ENCODE measurements at regions not wholly inside any gene's neighbourhood (a gene's known extent, or its start where the extent isn't known, plus 50 kb on each side); places are given as distances from the start of the nearest gene placed in this dataset.

DNA sequence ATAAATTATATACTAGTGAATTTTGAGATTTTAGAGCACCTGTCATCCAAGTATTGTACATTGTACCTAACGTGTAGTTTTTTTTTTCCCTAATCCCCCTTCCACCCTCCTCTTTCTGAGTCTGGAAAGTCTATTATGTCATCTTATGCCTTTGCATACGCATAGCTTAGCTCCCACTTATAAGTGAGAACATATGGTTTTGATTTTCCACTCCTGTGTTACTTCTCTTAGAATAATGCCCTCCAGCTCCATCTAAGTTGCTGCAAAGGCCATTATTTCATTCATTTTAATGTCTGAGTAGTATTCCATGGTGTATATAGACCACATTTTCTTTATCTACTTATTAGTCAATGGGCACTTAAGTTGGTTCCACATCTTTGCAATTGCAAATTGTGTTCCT is 177.0 kb upstream of the C16orf82 start:
- DNase-seq (ENCODE audit: low spot score), result no peak

DNA sequence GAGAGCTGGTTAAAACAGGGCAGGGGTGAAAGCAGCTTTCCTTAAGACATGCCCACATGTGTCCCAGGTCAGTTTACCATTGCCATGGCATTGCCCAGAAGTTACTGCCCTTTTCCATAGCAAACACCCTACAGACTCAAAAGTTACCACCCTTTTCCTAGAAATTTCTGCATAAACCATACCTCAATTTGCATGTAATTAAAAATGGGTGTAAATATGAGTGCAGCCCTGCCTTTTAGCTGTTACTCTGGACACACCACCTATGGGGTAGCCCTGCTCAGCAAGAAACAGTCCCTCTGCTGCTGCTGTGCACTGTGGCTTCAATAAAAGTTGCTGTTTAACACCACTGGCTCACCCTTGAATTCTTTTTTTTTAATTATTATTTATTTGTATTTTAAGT is 168.5 kb upstream of the C16orf82 start:
- DNase-seq (ENCODE audit: low spot score), result no peak

DNA sequence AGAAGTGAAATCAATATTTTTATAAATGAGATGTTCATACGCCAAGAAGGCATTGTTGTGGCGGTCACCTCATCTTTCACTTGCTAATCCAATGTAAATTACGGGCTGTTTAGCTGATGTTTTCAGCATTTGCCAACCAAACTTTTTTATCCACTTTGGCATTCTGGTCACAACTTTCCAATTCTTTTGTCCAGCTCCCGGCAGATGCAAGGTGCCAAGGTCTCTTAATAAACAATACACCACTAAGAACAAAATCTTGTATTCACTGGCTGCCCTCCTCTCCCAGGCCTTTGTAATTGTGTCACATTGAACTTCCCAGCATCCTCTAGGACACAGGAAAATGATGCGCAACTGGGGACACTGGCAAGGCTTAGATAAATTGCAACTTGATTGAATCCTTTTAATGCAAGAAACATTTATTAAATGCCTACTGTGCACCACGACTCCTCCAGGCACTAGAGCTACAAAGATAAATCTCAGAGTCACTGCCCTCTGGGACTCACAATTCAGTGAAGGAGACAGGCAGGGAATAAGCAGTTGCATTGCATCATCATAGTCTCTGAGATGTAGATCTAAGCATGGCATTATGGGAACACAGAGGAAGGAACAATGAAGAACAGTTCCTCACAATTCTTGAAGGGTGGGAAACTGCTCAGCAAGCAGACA is 165.4 kb upstream of the C16orf82 start:
- DNase-seq (ENCODE audit: low spot score), result no peak

DNA sequence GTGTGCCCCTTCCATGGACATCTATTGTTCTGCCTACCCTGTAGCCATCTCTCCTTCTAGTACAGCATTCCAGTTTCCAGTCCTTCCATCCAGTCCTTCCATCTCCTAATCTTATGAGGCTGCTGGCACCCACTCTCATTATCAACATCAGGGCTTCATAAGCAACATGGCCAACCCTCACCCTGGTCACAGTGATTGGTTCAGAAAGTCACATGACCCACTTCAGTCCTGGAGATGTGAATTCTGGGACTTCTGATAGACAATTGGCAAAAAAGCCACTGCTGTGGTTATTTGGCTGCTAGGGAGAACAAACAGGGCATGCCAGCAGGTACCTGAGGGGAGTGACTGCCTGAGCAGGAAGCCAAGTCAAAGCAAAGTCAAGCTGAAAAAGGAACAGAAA is 164.7 kb upstream of the C16orf82 start:
- DNase-seq (ENCODE audit: low spot score), result no peak

DNA sequence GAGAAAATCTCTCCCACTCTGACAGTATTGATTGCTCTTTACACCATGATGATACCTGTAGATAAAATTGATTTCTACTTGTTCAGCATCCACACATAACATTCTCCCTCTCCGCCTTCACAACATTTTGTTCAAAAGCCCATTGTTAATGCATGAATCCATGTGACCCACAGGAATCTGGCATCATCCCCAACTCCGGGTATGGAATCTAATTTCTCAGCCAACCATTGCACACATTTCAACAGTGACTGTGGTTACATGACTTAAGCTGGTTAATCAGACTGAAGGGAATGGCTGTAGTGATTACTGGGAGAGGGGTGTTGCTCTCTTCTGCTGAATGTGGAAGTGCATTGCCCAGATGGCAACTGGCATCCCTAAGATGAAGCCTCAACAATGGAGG is 161.4 kb upstream of the C16orf82 start:
- no peak for DNase-seq (ENCODE audit: low spot score)

DNA sequence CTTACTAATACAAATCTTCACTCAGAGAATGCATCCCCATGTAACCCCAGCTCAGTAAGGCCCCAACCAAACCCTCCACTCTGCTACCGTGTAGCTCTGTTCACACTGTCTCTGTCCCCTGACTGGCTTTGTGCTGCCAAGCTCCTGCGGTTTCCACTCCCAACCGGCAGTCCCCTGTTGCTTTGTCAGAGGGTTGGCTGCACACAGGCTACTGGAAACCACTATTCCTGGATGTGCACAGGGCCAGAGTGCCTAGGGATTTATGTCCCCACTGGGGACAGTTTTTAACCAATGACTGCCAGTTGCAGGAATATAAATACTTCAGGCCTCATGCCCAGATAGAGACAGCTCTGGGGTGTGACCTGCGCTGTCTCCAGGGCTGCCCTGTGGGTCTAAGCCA is 157.1 kb upstream of the C16orf82 start:
- no peak for DNase-seq (ENCODE audit: low spot score)

DNA sequence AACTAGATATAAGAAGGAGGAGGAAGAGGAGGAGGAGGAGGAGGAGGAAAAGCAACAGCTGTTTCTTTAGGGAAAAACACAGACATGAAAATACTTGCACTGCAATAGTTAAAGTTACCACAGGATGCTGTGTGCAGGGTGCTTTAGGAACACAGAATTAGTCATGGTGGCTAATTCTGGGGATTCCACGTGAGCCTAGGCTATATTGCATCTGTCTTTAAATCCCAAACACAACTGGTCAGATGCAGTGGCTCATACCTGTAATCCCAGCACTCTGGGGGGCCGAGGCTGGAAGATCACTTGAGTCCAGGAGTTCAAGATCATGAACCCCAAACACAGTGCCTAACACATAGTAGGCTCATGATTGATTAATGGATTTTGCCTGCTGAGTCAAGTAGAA is 155.3 kb upstream of the C16orf82 start:
- DNase-seq (ENCODE audit: low spot score), result no peak

DNA sequence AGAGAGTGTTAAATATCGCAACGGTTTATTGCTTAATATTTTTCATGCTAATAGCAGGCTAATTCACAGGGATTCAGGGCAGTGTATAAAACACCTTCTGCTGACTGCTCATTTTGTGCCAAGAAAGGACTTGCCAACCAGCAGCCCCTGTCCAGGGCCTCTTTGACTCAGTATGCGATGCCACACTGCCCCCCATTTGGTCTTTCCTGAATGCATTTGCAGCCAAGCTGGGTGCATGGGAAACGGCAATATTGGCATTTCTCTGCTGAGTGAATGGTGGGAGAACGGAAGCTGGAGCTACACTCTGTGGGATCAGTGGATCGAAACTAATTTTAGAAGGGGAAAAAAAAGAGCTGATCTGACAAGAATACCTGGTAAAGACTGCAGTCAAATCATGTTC is 152.9 kb upstream of the C16orf82 start:
- no peak for DNase-seq (ENCODE audit: low spot score)

DNA sequence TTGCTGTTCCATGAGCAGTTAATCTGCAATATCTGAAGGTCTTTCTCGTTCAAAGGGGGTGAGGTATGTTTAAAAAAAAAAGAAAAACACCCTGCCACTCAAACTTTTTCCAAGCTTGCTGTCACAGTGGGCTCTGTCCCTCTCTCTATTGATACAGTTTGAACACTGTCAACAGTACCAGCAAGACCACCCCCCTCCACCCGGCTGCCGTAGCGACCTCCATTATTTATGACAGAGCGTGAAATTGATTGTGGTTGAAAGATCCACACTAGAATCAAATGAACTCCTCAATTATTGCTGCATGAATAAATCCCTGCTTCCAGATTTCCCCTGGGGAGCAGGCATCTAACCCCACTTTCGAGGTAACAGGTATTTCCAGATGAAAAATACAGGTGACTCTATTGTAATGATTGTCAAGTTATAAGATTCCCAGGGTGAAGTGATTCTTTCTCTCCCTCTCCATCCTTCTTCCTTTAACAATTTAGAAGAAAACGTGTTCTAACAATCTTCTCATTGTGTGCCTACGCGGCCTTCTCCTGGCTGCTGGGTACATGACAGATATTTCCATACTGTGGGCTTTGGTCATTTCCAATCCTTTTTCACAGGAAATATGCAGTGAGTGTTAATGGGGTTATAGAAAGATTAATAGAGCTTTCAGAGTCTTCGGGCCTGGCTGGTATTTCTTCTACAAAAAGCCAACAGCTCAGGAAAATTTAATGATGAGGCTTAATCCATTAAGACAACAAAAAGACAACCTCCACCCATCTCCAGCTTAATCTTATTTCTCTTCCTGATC is 135.7 kb upstream of the C16orf82 start:
- no peak for DNase-seq (ENCODE audit: low spot score)

DNA sequence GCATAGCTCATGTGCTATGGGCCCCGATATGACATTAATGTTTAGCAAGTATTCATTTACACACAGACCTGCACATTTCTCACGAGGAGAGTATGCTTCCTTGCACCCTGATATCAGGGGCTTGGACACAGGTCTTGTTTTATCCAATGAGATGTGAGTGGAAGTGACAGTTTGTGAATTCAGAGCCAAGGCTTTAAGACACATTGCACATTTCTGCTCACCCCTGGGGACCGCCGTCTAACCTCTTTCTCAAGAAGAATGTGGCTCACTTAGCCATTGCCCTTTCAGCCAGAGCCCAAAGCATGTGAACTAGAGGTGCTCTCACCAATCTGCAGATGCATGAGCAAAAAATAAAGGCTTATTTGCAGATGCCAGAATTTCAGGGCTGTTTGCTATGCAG is 116.1 kb upstream of the C16orf82 start:
- no peak for DNase-seq (ENCODE audit: low spot score)

DNA sequence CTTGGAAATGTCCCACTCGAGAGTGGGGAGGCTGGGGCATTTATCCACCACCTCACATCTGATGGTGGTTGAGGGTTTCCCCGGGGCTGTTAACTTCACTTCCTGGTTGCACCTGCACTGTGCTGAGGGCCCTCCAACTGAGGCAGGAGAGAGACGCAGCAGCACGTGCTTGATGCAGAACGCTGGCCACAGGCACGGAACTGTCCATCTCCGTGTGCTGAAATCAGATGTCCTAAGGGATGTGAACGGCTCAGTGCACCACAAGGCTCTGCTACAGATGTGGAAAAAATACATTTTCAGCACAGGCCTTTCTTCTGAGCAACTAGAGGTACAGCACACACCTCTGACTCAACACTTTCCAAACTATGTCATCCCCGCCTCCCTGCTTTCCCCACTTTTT is 114.8 kb upstream of the C16orf82 start:
- no peak for DNase-seq (ENCODE audit: low spot score)

DNA sequence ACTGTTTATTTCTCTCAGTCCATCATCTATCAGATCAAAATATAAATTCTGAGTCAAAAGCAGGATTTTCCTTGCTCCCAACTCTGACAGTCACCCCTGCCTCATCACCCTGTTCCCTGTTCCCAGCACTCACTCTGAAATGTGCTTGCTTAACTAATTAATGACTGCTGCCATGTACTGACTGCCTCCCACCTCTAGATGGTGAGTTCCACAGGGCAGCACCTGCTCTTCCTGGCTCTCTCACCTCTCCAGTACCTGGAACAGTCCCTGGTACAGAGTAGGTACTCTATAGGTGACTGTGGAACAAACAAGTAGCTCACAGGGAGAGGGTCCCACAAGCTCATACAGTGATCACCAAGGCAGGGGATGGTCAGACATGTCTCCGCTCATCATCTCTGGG is 114.3 kb upstream of the C16orf82 start:
- no peak for DNase-seq (ENCODE audit: low spot score)

DNA sequence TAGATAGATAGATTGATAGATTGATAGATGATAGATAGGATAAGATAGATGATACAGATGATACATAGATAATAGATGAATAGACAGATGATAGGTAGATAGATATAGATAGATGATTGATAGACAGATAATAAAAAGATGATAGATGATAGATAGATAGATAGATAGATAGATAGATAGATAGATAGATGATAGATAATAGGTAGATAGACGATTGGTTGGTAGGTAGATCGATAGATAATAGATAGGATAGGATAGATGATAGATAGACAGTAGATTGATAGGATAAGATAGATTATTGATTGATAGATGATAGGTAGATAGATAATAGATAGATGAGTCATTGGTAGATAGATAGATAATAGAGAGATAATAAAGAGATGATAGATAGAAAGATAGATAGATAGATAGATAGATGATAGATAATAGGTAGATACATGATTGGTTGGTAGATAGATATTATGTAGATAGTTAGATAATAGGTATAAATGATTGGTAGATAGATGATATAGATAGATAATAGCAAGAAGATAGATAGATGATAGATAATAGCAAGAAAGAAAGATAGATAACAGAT is 109.4 kb upstream of the C16orf82 start:
- no peak for DNase-seq (ENCODE audit: low spot score)

DNA sequence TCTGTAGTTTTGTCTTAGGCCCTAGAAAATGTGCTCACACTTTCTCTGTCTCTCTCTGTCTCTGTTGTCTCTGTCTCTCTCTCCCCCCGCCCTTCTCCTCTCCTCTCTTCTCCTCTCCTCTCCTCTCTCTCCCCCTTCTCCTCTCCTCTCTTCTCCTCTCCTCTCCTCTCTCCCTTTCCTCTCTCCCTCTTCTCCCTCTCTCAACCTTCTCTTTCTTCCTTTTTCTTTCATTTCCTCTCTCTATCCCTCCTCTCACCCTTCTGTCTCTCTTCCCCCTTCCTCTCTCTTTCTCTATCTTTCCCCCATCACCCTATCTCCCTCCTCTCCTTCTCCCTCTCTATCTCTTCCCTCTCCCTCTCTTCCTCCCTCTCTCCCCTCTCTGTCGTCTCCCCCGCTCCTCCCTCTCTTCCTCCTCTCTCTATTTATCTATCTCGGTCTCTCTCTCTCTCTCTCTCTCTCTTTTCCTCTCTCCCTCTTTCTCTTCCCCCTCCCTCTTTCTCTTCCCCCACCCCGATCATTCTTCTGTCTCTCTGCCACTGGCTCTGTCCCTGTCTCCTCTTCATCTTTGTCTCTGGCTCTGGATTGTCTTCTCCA is 107.2 kb upstream of the C16orf82 start:
- no peak for DNase-seq (ENCODE audit: low spot score)

DNA sequence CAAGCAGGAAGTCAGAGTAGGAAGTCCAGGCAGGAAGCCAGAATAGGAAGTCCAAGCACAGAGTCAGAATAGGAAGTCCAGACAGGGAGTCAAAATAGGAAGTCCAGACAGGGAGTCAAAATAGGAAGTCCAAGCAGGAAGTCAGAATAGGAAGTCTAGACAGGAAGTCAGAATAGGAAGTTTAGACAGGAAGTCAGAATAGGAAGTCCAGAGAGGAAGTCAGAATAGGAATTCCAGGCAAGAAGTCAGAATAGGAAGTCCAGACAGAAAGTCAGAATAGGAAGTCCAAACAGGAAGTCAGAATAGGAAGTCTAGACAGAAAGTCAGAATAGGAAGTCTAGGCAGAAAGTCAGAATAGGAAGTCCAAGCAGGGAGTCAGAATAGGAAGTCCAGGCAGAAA is 105.3 kb upstream of the C16orf82 start:
- no peak for DNase-seq (ENCODE audit: low spot score)

DNA sequence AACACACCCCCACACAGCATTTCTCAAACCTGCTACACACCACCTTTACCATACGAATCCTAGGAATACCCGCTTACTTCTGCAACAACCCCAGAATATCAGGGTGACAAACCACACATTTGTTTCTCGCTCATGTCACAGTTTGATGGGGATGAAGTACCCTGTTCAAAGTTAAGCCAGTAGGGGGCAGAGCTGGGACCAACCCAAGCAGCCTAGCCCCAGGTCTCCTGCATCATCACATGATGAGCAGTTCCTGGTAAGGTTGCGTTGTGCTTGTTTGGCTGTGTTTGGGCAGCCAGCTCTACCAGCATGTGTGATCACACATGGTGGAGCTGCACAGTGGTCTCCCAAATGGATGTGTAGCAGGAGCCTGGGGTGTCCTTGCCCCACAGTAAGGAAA is 103.6 kb upstream of the C16orf82 start:
- no peak for DNase-seq (ENCODE audit: low spot score)

DNA sequence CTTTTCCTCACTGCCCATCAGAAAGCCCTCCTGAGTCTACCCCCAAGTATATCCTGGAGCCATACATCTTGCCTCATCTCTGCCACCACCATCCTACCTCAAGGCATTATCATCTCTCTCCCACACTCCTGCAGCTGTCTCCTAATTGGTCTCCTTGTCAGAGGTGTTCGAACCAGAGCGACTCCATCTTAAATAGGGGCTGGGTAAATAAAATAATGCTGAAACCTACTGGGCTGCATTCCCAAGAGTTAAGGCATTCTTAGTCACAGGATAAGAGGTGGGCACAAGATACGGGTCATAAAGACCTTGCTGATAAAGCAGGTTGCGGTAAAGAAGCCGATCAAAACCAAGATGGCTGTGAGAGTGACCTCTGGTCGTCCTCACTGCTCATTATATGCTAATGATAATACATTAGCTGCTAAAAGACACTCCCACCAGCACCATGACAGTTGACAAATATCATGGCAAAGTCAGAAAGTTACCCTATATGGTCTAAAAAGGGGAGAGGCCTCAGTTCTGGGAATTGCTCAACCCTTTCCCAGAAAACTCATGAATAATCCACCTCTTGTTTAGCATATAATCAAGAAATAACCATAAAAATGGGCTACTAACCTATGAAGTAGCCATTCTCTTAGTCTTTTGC is 97.0 kb upstream of the C16orf82 start:
- no peak for DNase-seq (ENCODE audit: low spot score)

DNA sequence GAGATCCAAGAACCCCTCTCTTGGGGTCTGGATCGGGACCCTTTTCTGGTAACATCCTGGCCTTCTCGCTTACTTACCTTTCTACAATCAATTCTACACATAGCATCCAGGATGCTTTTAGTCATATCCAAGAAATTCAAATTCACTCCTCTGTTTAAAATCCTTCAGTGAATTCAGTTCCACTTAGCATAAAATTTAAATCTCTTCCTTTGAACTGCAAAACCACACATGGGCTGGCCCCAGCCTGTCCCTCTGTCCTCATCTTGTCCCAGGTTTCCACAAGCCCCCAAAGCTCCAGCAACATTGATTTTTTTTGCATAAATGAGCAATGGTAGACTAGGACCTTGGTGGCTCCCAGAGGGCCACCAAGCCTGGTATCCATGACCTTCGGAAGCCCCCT is 96.4 kb upstream of the C16orf82 start:
- no peak for DNase-seq (ENCODE audit: low spot score)

DNA sequence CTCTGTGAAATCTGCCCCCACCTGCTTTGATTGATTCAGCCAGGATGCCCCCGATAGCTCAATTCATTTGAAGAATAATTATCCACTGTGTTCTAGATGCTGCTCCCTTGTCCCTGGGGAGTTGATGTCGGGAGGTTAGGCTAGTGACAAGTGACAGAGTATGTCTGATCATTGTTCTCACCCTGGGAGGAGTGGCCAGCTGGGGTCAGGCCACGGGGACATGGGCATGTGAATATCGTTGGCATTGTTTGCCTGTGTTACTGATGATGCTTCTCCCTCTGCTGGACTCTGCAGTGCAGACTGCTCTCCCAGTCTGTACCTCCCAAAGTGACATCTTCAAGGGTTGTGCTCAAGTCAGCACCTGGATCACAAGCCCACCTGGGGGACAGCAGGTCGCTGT is 89.9 kb upstream of the C16orf82 start:
- DNase-seq (ENCODE audit: low spot score), result no peak

DNA sequence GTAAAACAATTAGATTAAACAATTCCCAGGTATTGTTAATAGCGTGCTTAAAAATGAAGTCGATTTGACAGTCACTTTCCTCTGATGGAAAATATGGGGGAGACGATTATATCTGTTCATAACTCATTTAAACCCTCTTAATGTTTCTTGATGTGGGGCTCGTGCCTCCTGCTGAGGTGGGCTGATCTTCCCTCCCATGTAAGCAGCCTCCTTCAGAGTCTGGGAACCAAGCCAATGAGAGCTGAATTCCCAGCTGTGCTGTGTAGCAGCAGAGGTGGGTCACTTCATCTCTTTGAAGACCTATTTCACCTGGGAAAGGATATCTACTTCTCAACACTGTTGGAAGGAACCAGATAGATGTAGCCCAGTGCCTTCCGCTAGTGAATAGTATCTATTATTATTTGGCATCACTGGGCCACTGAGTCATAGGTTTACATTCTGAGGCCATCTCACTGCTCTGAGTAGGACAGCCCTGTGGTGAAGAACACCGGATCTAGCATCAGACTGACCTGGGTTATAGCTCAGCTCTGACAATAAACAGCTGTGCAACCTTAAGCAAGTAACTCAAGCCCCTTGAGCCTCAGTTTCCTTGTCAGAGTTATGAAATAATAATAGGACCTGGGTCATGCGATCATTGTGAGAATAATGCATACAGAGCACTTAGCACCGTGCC is 85.3 kb upstream of the C16orf82 start:
- DNase-seq (ENCODE audit: low spot score), result no peak

DNA sequence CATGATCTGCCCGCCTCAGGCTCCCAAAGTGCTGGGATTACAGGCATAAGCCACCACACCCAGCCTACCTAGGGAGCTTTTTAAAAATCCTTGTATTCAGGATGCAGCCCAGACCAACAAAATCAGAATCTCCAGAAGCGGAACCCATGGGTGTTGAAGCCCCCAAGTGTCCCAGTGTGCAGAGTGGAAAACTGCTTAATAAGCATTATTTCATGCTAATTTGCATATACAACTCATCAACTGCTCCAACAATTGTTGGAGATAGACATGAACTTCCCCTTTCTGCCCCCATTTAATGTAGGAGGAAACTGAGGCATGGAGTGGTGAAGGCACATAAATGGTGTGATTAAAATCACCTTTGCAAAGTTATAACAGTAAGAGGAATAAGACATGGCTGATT is 84.3 kb upstream of the C16orf82 start:
- no peak for DNase-seq (ENCODE audit: low spot score)

DNA sequence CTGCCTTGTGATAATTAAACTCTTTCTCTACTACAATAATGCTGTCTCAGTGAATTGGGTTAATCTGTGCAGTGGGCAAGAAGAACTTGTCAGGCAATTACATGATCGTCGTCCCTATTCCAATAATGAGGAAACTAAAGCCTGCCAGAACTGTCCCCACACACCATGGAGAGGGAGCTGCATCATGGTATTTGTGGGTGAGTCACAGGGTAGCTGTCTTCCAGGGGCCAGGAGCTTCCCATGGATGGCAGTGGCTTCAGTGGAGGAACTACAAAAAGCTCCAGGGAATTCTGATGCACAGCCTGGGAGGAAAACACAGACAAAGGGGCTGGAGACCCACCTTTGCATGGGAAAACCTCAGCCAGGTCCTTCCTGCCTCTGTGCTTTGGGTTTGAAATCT is 83.3 kb upstream of the C16orf82 start:
- no peak for DNase-seq (ENCODE audit: low spot score)

All from CD4-positive, alpha-beta T cell treated with Interleukin-2 at 100 ng/mL for 4 hours (primary cell).